Endometrial microvascular endothelial cells (primary cell): ENCODE measurements at regions not wholly inside any gene's neighbourhood (a gene's known extent, or its start where the extent isn't known, plus 50 kb on each side); places are given as distances from the start of the nearest gene placed in this dataset.
"Not testable (repeated sequence)": the region's sequence is repeated elsewhere in the genome, so short reads cannot be mapped to it uniquely, and the experiment has no call there.

Experiments
- in situ Hi-C: cut with HindIII; loops from 2 replicates; pipeline ENCODE4 v1.10.0; 2017; ENCODE audit warnings: low sequenced_read_pairs, low pct_unique_long_range_greater_than_20kb; ENCODE audit errors: inconsistent ontology term

DNA sequence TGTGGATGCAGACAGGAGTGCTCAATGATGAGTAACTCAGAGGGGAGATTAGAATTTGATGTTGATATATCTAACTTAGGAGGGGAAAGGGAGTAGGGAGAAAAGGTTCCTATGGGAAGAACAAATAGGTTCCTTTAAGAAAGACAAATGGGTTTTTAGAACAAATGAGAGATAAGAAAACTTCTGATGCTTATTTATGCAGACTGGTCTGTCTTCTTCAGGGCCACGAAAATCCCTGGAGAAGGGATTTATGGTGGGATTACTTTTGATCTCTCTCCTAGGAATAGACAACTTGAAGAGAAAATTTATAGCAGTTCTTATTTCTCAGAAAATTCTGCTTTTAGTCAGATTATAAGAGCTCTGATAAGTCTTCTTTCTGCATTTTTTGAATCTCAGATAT, 99.0 kb upstream of the DDHD1 start:
- in situ Hi-C loops: no loop called here

DNA sequence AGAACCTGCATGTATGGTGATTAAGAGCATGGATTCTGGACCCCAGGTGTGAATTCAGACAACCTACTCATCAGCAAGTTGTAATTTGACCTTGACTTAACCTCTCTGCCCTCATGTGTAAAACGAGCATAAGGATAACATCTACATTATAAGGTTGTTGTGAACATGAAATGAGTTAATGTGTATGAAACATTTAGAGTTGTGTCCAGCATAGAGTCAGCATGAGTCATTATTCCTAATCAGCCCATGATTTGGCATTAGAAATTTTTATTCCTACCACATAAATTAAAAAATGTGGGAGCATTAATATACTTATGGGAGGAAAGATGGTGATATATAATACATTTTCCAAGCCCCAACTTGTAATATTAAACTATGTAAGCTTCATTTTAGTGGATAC, 95.9 kb upstream of the DDHD1 start:
- in situ Hi-C loops: no loop called here

DNA sequence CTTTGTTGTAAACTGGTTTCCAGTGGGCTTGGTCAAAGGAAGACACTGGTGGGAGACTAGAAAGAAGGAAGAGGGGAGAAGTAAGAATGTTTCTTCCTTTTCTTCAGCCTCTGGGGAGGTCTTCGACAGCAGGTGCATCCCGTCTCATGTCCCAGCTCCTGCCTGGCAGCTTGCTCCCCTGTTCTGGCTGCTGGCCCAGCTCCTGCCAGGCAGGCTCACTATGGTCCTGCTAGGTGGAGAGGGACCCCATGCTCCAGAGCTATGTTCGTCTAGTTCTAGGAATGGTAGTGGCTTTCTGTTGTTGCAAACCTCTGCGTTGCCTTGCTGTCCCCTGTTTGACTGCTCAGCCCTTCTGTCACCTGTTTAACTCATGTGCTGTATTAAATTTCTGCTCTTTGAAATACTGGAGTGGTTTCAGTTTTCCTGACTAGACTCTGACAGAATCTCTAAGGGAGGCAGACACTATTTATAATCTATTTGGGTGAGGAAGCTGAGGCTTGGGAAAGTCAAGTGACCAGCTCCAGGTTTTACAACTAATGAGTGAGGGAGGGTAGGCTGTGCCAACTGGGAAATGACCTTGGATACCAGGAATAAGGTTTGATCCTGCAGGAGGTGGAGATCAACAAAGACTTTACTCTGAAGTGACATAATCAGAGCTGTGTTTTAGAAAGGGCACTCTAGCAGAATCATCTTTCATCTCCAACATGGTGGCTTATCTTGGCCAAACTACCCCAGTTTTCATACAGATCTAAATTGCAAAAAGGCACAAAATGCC, 94.7 kb upstream of the DDHD1 start:
- in situ Hi-C loops: no loop called here

DNA sequence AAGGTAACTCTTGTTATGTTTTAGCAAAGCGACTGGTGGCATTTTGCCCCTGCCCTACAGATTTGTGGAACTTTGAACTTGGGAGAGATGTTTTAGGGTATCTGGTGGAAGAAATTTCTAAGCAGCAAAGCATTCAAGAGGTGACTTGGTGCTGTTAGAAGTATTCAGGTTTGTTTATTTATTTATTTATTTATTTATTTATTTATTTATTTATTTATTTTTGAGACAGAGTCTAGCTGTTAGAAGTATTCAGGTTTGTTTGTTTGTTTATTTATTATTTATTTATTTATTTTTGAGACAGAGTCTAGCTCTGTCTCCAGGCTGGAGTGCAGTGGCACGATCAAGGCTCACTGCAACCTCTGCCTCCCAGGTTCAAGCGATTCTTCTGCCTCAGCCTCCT, 89.8 kb upstream of the DDHD1 start:
- in situ Hi-C loops: not testable (repeated sequence)

DNA sequence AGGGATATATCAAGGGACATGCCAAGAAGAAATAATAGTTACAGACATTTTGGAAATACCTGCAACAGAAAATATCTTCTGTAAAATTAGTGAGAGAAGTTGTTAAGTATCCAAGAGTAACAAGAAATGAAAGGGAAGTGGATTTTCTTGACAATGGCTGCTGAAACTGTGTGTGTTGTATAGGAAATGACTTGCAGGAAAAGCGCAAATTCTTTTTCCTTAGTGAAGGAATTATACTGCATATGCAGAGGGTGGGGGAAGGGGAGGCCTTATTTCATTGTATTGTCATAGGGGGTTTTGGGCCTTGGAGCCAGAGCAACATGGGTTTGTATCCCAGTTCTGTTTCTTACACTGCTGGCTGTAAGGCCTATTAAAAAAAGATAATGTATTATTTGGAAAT, 84.4 kb upstream of the DDHD1 start:
- in situ Hi-C loops: no loop called here

DNA sequence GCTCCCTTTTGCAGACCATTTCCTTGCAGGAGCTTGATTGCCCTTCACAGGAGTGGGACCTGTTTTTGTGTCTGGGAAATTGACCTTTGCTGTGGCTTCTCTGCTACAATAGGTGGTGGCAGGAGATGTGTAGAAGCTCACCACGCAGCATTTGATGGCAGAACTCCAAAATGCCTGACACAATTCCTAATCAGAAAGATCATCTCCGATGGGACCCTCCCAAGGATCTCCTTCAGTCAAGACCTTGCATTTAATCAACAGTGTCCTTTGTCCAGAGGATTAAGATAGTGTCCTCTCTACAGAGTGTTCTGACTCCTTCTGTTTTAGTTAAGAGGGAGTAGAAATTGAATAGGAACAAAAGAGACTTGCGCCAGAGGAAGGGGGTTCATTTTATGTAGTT, 83.6 kb upstream of the DDHD1 start:
- in situ Hi-C loops: no loop called here

DNA sequence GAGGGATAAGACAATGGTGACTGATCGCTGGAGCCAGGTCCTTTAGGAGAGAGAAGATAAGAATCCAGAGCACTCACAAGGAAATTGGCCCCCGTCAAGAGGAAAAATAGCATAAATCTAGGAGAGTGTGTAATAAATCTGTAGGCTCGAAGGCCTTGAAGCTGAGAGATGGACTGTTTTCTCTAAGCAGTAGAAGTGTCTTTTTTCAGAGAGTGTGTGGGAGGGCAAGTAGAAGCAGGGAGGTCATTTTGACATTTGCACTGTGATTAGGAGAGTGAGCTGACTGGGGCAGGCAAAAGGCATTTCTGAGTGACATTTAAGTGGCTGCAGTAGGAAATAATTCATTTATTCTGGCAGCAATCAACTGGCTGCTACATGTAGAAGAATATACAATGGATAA, 78.0 kb upstream of the DDHD1 start:
- in situ Hi-C loops: no loop called here

DNA sequence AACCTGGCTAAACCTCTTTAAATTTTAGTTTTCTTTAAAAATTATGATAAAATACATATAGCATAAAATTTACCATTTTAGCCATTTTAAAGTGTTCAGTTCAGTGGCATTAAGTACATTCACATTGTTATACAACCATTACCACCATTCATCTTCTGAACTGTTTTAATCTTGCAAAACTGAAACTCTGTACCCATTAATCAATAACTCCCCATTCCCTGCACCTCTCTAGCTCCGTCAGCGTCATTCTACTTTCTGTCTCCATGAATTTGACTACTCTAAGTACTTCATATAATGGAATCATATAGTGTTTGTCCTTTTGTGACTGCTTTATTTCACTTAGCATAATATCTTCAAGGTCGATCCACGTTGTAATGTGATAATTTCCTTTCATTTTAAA, 75.8 kb upstream of the DDHD1 start:
- in situ Hi-C loops: no loop called here

DNA sequence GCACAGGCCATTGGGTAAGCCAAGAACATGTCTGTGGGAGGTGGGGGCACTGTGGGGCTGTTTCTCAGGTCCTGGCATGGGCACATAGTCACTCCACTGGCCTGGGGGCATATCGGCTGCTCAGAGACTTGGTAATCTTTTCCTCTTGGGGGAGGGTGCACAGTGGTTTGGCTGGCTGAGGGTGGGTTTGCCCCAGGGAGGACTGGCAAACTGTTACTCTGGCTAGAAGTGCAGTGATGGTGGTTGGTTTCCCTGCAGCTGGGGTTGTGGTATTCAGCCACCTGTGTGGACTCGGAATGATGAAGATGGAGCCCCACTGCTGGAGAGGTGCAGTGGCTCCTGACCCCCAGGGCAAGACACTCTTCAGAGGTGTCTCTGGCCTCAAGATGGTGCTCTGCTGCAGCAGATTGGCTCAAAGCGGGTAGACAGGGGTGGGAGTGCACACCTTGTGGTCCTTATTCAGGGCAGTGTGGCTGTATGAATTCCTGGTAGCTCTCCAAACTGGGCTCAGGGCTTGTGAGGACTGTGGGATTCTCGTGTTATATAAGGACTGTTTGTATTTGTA, 74.1 kb upstream of the DDHD1 start:
- in situ Hi-C loops: no loop called here

DNA sequence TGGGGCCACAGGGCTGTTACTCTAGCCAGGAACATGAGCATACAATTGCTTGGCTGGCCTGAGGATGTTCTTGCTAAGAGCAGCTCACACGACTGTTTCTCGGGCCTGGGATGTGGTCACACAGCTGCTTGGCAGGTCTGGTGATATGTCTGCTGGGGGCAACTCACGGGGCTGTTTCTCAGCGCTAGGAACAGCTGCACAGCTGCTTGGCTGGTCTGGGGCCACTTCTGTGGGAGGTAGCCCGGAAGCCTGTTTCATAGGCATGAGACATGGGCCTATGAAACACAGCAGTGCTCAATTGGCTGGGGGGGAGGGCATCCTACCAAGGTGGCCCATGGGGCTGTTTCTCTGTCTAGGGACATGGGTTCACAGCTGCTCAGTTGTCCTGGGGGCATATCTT, 73.4 kb upstream of the DDHD1 start:
- in situ Hi-C loops: no loop called here

DNA sequence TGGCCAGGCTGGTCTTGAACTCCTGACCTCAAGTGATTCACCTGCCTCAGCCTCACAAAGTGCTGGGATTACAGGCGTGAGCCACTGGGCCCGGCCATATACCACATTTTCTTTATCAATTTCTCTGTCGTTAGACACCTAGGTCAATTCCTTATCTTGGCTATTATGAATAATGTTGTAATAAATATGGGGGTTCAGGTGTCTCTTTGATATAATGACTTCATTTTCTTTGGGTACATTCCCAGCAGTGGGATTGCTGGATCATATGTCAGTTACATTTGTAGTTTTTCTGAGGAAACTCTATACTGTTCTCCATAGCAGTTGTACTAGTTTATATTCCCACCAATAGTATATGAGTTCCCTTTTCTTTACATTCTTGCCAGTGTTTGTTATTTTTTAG, 67.8 kb upstream of the DDHD1 start:
- in situ Hi-C loops: no loop called here

DNA sequence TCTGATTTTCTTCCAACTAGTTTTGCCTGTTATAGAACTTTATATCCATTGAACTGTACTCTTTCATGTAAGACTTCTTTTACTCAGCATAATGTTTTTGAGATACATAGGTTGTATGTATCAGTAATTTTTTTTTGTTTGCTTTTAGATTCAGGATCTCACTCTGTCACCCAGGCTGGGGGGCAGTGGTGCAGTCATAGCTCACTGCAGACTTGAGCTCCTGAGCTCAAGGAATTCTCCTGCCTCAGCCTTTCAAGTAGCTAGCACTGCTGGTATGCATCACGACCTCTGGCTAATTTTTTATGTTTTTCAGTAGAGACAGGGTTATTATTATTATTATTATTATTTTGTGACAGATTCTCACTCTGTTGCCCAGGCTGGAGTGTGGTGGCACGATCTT, 65.0 kb upstream of the DDHD1 start:
- in situ Hi-C loops: no loop called here

DNA sequence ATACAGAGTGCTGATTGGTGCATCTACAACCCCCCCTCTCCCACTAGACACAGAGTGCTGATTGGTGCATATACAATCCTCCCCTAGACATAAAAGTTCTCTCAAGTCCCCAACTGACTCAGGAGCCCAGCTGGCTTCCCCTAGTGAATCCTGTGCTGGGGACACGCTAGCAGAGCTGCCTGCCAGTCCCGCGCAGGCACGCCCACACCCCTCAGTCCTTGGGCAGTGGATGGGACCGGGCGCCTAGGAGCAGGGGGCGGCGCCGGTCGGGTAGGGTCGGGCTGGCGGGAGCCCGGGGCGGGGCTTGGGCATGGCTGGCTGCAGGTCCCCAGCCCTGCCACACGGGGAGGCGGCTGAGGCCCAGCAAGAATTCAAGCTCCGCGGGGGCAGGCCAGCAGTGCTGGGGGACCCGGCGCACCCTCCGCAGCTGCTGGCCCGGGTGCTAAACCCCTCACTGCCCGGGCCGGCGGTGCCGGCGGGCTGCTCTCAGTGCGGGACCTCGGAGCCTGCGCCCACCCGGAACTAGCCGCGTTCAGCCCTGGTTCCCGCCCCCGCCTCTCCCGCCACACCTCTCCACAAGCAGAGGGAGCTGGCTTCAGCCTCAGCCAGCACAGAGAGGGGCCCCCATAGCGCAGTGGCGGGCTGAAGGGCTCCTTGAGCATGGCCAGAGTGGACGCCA, 64.3 kb upstream of the DDHD1 start:
- in situ Hi-C loops: no loop called here

DNA sequence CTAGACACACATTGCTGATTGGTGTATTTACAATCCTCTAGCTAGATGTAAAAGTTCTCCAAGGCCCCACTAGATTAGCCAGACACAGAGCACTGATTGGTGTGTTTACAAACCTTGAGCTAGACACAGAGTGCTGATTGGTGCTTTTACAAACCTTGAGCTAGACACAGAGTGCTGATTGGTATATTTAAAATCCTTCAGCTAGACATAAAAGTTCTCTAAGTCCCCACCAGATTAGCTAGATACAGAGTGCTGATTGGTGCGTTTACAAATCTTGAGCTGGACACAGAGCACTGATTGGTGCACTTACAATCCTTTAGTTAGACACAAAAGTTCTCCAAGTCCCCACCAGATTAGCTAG, 63.8 kb upstream of the DDHD1 start:
- in situ Hi-C loops: not testable (repeated sequence)

DNA sequence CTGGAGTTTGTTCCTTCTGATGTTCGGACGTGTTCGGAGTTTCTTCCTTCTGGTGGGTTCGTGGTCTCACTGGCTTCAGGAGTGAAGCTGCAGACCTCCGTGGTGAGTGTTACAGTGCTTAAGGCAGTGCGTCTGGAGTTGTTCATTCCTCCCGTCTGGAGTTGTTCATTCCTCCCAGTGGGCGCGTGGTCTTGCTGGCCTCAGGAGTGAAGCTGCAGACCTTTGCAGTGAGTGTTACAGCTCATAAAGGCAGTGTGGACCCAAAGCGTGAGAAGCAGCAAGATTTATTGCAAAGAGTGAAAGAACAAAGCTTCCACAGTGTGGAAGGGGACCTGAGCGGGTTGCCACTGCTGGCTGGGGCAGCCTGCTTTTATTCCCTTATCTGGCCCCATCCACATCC, 63.4 kb upstream of the DDHD1 start:
- in situ Hi-C loops: not testable (repeated sequence)

DNA sequence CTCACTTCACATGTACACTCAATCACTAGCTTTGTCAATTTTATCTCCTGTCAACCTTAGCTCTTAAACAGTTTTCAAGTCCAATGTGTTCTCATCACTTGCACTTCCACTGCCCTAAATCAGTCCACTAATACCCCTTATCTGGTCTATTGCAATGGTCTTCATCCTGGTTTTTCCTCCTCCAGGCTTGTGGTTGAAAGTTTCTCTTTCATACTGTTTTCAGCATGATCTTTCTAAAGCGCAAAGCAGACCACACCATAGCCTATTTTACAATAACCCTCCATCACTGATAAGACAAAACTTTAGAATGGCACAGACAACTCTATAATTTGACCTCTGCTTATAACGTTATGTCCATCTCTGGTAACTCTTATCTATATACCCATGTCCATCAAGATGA, 62.0 kb upstream of the DDHD1 start:
- in situ Hi-C loops: no loop called here

DNA sequence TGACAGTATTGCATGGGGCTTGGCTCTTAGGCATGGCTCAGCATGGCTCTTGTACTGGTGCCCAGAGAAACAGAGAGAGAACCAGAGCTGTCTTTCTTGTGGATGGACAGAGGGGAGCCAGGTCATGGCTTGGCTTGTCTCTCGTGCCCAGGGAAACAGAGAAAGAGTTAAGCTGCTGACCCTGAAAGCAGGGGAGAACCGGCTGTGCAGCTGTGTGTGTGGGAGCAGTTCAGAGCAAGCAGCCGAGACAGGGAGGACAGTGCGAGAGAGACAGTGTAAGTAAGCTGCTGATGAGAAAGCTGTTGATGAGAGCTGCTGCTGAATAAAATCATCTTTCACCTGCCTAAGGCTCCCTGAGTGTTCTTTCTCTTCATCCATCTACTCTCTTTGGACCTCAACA, 61.3 kb upstream of the DDHD1 start:
- in situ Hi-C loops: no loop called here

DNA sequence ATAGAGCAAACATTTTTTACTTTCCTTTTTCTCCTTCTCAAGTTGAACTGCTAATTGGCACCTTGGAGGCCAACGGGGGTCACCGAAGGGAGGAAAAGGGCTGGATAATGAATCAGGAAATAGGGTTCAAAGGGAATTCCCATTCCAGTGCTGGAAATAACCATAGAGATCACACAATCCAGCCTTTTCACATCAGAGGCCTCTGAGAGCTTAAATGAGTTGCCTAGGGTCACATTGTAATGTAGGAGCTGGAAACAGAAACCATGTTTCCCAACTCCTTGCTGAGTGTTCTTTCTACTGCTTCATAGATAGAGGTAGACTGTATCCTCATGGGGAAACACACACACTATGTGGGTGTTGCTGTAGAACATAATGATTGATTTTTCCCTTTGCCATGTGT, 60.6 kb upstream of the DDHD1 start:
- in situ Hi-C loops: no loop called here

DNA sequence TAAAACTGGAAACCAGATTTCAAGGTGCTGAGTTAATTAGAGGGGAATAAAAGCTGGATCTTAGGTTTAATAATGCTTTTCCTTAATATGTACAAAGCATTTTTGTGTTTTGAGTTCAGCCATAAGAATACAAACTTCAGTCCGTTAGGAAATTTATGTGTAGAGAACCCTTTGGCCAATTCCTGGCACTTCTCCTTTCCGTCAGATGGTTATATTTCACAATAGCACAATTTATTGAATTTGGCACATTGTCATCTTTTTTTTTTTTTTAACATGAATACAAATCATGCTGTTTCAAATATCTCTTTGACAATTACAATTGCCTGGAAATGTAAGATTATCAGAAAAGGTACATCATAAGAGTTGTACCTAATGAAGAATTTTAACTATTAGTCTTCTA, 56.2 kb upstream of the DDHD1 start:
- in situ Hi-C loops: no loop called here
